DND-41 (cell line): ENCODE measurements at regions not wholly inside any gene's neighbourhood (a gene's known extent, or its start where the extent isn't known, plus 50 kb on each side); places are given as distances from the start of the nearest gene placed in this dataset.

Experiments
- ATAC-seq: fragments of 200-7000 bp; cut with Tn5 transposase; 3 replicates; pipeline ENCODE4 v1.9.1; 2021; ENCODE audit warnings: low read depth; ENCODE audit not compliant: insufficient read depth
- DNase-seq: peaks from one replicate; pipeline ENCODE4 v3.0.0-alpha.2; 2020
- H2AFZ ChIP-seq: 2 replicates; pipeline ENCODE4 v1.6.0; 2012; ENCODE audit warnings: low read depth, low read length
- H3K27ac ChIP-seq: 2 replicates; pipeline ENCODE4 v1.5.1; 2012; ENCODE audit warnings: low read length, inconsistent platforms
- H3K27me3 ChIP-seq: fragments of 200-600 bp; sonication (generic); 2 replicates; pipeline ENCODE4 v1.6.0; 2012; ENCODE audit warnings: low read length, mild to moderate bottlenecking, inconsistent platforms; ENCODE audit not compliant: insufficient read depth, poor library complexity
- H3K36me3 ChIP-seq: 2 replicates; pipeline ENCODE4 v1.5.1; 2012; ENCODE audit warnings: low read length, inconsistent platforms; ENCODE audit not compliant: insufficient read depth
- H3K4me1 ChIP-seq: 2 replicates; pipeline ENCODE4 v1.5.1; 2012; ENCODE audit warnings: mild to moderate bottlenecking, low read length; ENCODE audit not compliant: insufficient read depth
- H3K4me2 ChIP-seq: 2 replicates; pipeline ENCODE4 v1.6.0; 2012; ENCODE audit warnings: mild to moderate bottlenecking, moderate library complexity, low read length, inconsistent platforms; ENCODE audit not compliant: insufficient read depth
- H3K4me3 ChIP-seq, 2 experiments: fragments of 200-600 bp in 1 of 2; shearing (Covaris generic) in 1 of 2; 2 replicates each; pipeline ENCODE4 v1.5.1; 2012 to 2016; ENCODE audit warnings: inconsistent platforms in 2 of 2, low read length in 2 of 2, mild to moderate bottlenecking in 2 of 2, low read depth in 1 of 2, moderate library complexity in 1 of 2
- H3K79me2 ChIP-seq: 2 replicates; pipeline ENCODE4 v1.6.0; 2012; ENCODE audit warnings: low read length, inconsistent platforms; ENCODE audit not compliant: insufficient read depth
- H3K9ac ChIP-seq: 2 replicates; pipeline ENCODE4 v1.6.0; 2012; ENCODE audit warnings: low read depth, mild to moderate bottlenecking, inconsistent platforms, low read length, moderate library complexity
- H3K9me3 ChIP-seq: 2 replicates; pipeline ENCODE4 v1.5.1; 2012; ENCODE audit warnings: low read length, moderate library complexity, mild to moderate bottlenecking, inconsistent platforms; ENCODE audit not compliant: insufficient read depth, severe bottlenecking
- H4K20me1 ChIP-seq: 2 replicates; pipeline ENCODE4 v1.6.0; 2012; ENCODE audit warnings: low read length; ENCODE audit not compliant: insufficient read depth
- CTCF ChIP-seq: IDR thresholded peaks from 2 replicates; pipeline ENCODE4 v1.5.1; 2012; ENCODE audit warnings: borderline replicate concordance, low read length, moderate library complexity, mild to moderate bottlenecking; ENCODE audit not compliant: poor library complexity, severe bottlenecking; ENCODE audit errors: extremely low read depth
- EZH2 ChIP-seq: IDR thresholded peaks from 3 replicates; pipeline ENCODE4 v1.6.1; 2012; ENCODE audit warnings: borderline replicate concordance, low read depth, mild to moderate bottlenecking, moderate library complexity, low read length, inconsistent platforms; ENCODE audit not compliant: severe bottlenecking

- Histone ChIP-seq H3K9me3 (no peaks in the 10 kb centered on the region), H4K20me1 (no peaks in the 10 kb centered on the region), H3K79me2 (no peaks in the 10 kb centered on the region), H3K4me2 (no peak overlapping the region), H3K9ac (no peak overlapping the region), H3K27me3 (peaks cover 6% of the 10 kb centered on the region), H3K27ac (no peak overlapping the region), H3K4me1 (no peaks in the 10 kb centered on the region), H3K36me3 (no peaks in the 10 kb centered on the region), H2AFZ (no peak overlapping the region), H3K4me3 (no peak overlapping the region)
- no peak for TF ChIP-seq CTCF
- TF ChIP-seq EZH2, result no peak
- no peak for ATAC-seq
- DNase-seq, result no peak
These were observed 59.2 kb upstream of the MYCBP2 start for GRCh38 chr13:77386046-77386445.

GRCh38 chr13:77384999-77385398, 58.1 kb upstream of the MYCBP2 start:
- Histone ChIP-seq H3K9ac (no peak overlapping the region), H3K79me2 (no peaks in the 10 kb centered on the region), H3K4me1 (no peaks in the 10 kb centered on the region), H3K36me3 (no peaks in the 10 kb centered on the region), H3K4me2 (no peak overlapping the region), H2AFZ (no peak overlapping the region), H3K27ac (no peak overlapping the region), H3K9me3 (no peaks in the 10 kb centered on the region), H3K4me3 (no peak overlapping the region), H3K27me3 (peaks cover 6% of the 10 kb centered on the region), H4K20me1 (no peaks in the 10 kb centered on the region)
- no peak for DNase-seq
- ATAC-seq, result no peak
- TF ChIP-seq CTCF (no peak), EZH2 (no peak)

- Histone ChIP-seq H3K27me3 (no peaks in the 10 kb centered on the region), H3K4me2 (no peak overlapping the region), H3K9ac (no peak overlapping the region), H3K36me3 (no peaks in the 10 kb centered on the region), H3K9me3 (no peaks in the 10 kb centered on the region), H3K4me1 (no peaks in the 10 kb centered on the region), H3K27ac (no peak overlapping the region), H4K20me1 (no peaks in the 10 kb centered on the region), H3K4me3 (no peak overlapping the region), H2AFZ (no peak overlapping the region), H3K79me2 (no peaks in the 10 kb centered on the region)
- TF ChIP-seq CTCF, result no peak
- TF ChIP-seq EZH2, result no peak
- ATAC-seq, result no peak
- no peak for DNase-seq
These were observed 56.2 kb upstream of the MYCBP2 start for GRCh38 chr13:77383097-77383496.

- Histone ChIP-seq H3K27ac (no peak overlapping the region), H3K9ac (no peak overlapping the region), H2AFZ (no peak overlapping the region), H3K4me1 (no peaks in the 10 kb centered on the region), H3K4me3 (no peak overlapping the region), H3K36me3 (no peaks in the 10 kb centered on the region), H3K9me3 (no peaks in the 10 kb centered on the region), H3K27me3 (no peaks in the 10 kb centered on the region), H3K4me2 (no peak overlapping the region), H4K20me1 (no peaks in the 10 kb centered on the region), H3K79me2 (no peaks in the 10 kb centered on the region)
- DNase-seq, result no peak
- no peak for ATAC-seq
- TF ChIP-seq EZH2 (no peak), CTCF (no peak)
These were observed 54.2 kb upstream of the MYCBP2 start for GRCh38 chr13:77381059-77381458.
